KMS-11 (cell line): ENCODE measurements at regions not wholly inside any gene's neighbourhood (a gene's known extent, or its start where the extent isn't known, plus 50 kb on each side); places are given as distances from the start of the nearest gene placed in this dataset.

Source experiments
- H2AFZ ChIP-seq: fragments of 200-600 bp; sonication (generic); 2 replicates; pipeline ENCODE4 v1.6.1; 2016; ENCODE audit warnings: antibody characterized with exemption, mixed run types, low read depth
- H3K27ac ChIP-seq: fragments of 200-600 bp; sonication (generic); 2 replicates; pipeline ENCODE4 v1.6.1; 2016; ENCODE audit warnings: mild to moderate bottlenecking, mixed run types
- H3K27me3 ChIP-seq: fragments of 200-600 bp; sonication (generic); 2 replicates; pipeline ENCODE4 v1.6.1; 2017; ENCODE audit warnings: mild to moderate bottlenecking, low read depth, mixed run types, moderate library complexity; ENCODE audit not compliant: insufficient read depth
- H3K36me3 ChIP-seq: fragments of 200-600 bp; sonication (generic); 2 replicates; pipeline ENCODE4 v1.6.1; 2017; ENCODE audit warnings: mild to moderate bottlenecking, mixed run types; ENCODE audit not compliant: insufficient read depth
- H3K4me1 ChIP-seq: fragments of 200-600 bp; sonication (generic); 2 replicates; pipeline ENCODE4 v1.6.1; 2016; ENCODE audit warnings: mild to moderate bottlenecking, low read depth, mixed run types; ENCODE audit not compliant: poor library complexity, severe bottlenecking
- H3K4me2 ChIP-seq: fragments of 200-600 bp; sonication (generic); 2 replicates; pipeline ENCODE4 v1.7.0; 2016; ENCODE audit warnings: mild to moderate bottlenecking, mixed run types
- H3K4me3 ChIP-seq: fragments of 200-600 bp; sonication (generic); IDR thresholded peaks from 2 replicates; pipeline ENCODE4 v1.6.1; 2017; ENCODE audit warnings: low read depth, low read length, mixed read lengths; ENCODE audit not compliant: insufficient read depth
- H3K79me2 ChIP-seq: fragments of 200-600 bp; sonication (generic); 2 replicates; pipeline ENCODE4 v1.6.1; 2016; ENCODE audit warnings: low read depth, mixed run types; ENCODE audit not compliant: insufficient read depth
- H3K9ac ChIP-seq: fragments of 200-600 bp; sonication (generic); 2 replicates; pipeline ENCODE4 v1.6.1; 2016; ENCODE audit warnings: mild to moderate bottlenecking, mixed run types
- H4K20me1 ChIP-seq: fragments of 200-600 bp; sonication (generic); 2 replicates; pipeline ENCODE4 v1.6.1; 2016; ENCODE audit warnings: mild to moderate bottlenecking, mixed run types; ENCODE audit not compliant: insufficient read depth
- CTCF ChIP-seq: fragments of 200-600 bp; sonication (generic); conservative IDR thresholded peaks from 2 replicates; pipeline ENCODE4 v1.6.1; 2017; ENCODE audit warnings: low read depth, mild to moderate bottlenecking, antibody characterized with exemption, low read length, moderate library complexity, mixed read lengths

GRCh38 chr14:97022741-97023140 is 225.6 kb downstream of the VRK1 start:
- H4K20me1 ChIP-seq = no peaks in the 10 kb centered on the region
- no peaks in the 10 kb centered on the region for H3K4me1 ChIP-seq
- no peak for TF ChIP-seq CTCF
- H2AFZ ChIP-seq = no peak overlapping the region
- H3K36me3 ChIP-seq = no peaks in the 10 kb centered on the region
- H3K4me3 ChIP-seq = no peak overlapping the region
- H3K79me2 ChIP-seq = no peaks in the 10 kb centered on the region
- no peak overlapping the region for H3K9ac ChIP-seq
- H3K27ac ChIP-seq = no peak overlapping the region
- H3K27me3 ChIP-seq = no peaks in the 10 kb centered on the region
- no peak overlapping the region for H3K4me2 ChIP-seq

- Histone ChIP-seq H3K9ac (no peak overlapping the region), H3K79me2 (no peaks in the 10 kb centered on the region), H3K4me2 (no peak overlapping the region), H3K4me3 (no peak overlapping the region), H3K27ac (no peak overlapping the region), H2AFZ (no peak overlapping the region), H3K36me3 (no peaks in the 10 kb centered on the region), H4K20me1 (no peaks in the 10 kb centered on the region), H3K4me1 (no peaks in the 10 kb centered on the region), H3K27me3 (no peaks in the 10 kb centered on the region)
- TF ChIP-seq CTCF = no peak
Observed at GRCh38 chr14:97023871-97024270, 226.7 kb downstream of the VRK1 start.

- Histone ChIP-seq H3K4me3 (no peak overlapping the region), H3K79me2 (no peaks in the 10 kb centered on the region), H3K36me3 (no peaks in the 10 kb centered on the region), H2AFZ (no peak overlapping the region), H3K9ac (no peak overlapping the region), H3K27me3 (no peaks in the 10 kb centered on the region), H3K4me1 (no peaks in the 10 kb centered on the region), H3K4me2 (no peak overlapping the region), H3K27ac (no peak overlapping the region), H4K20me1 (no peaks in the 10 kb centered on the region)
- no peak for TF ChIP-seq CTCF
Observed at GRCh38 chr14:97024300-97024699, 227.1 kb downstream of the VRK1 start.

GRCh38 chr14:97025722-97026121 is 228.5 kb downstream of the VRK1 start:
- Histone ChIP-seq H3K9ac (no peak overlapping the region), H3K27ac (no peak overlapping the region), H4K20me1 (no peaks in the 10 kb centered on the region), H3K79me2 (no peaks in the 10 kb centered on the region), H3K4me3 (no peak overlapping the region), H3K4me2 (no peak overlapping the region), H3K27me3 (no peaks in the 10 kb centered on the region), H3K36me3 (no peaks in the 10 kb centered on the region), H2AFZ (no peak overlapping the region), H3K4me1 (no peaks in the 10 kb centered on the region)
- no peak for TF ChIP-seq CTCF
